Spleen (tissue), 11 donors: ENCODE measurements at regions not wholly inside any gene's neighbourhood (a gene's known extent, or its start where the extent isn't known, plus 50 kb on each side); places are given as distances from the start of the nearest gene placed in this dataset.

Experiments used
- DNase-seq: peaks from one replicate; pipeline ENCODE4 v3.0.0-alpha.2; 2020
- H3K27ac ChIP-seq, 8 donors: fragments of 200-600 bp; sonication (generic) in 7 of 8; 1 replicate in 4 of 8; 2 replicates in 4 of 8; pipeline versions ENCODE4 v1.5.0 to v1.8.0; 2016 to 2021; ENCODE audit warnings: inconsistent platforms in 4 of 8, mild to moderate bottlenecking in 4 of 8, moderate library complexity in 1 of 8
- H3K27me3 ChIP-seq, 7 donors: fragments of 200-600 bp; sonication (generic) in 6 of 7; replicated peaks in 1 of 7; 1 replicate in 4 of 7; 2 replicates in 3 of 7; pipeline versions ENCODE4 v1.5.0 to v1.8.0; 2016 to 2021; ENCODE audit warnings: inconsistent platforms in 3 of 7, mild to moderate bottlenecking in 1 of 7
- H3K36me3 ChIP-seq, 6 donors: fragments of 200-600 bp; sonication (generic) in 5 of 6; 1 replicate in 4 of 6; 2 replicates in 2 of 6; pipeline versions ENCODE4 v1.5.0 to v1.8.0; 2016 to 2021; ENCODE audit warnings: inconsistent platforms in 2 of 6
- H3K4me1 ChIP-seq, 6 donors: fragments of 200-600 bp; sonication (generic) in 5 of 6; 1 replicate in 3 of 6; 2 replicates in 3 of 6; pipeline versions ENCODE4 v1.5.0 to v1.8.0; 2016 to 2021; ENCODE audit warnings: inconsistent platforms in 3 of 6
- H3K4me3 ChIP-seq, 8 donors: fragments of 200-600 bp; sonication (generic) in 7 of 8; 1 replicate in 4 of 8; 2 replicates in 4 of 8; pipeline versions ENCODE4 v1.5.0 to v1.8.0; 2016 to 2021; ENCODE audit warnings: inconsistent platforms in 4 of 8, mild to moderate bottlenecking in 4 of 8, moderate library complexity in 2 of 8
- H3K9me3 ChIP-seq, 8 donors: fragments of 200-600 bp; sonication (generic) in 7 of 8; 1 replicate in 4 of 8; 2 replicates in 4 of 8; pipeline versions ENCODE4 v1.5.0 to v1.8.0; 2016 to 2021; ENCODE audit warnings: inconsistent platforms in 4 of 8
- POLR2A ChIP-seq, 3 donors: fragments of 450-650 bp; IDR thresholded peaks; one replicate each; pipeline ENCODE4 v1.5.1; 2017; ENCODE audit warnings: antibody characterized with exemption in 3 of 3, mild to moderate bottlenecking in 1 of 3
- POLR2AphosphoS5 ChIP-seq, 3 donors: sonication (generic); formaldehyde crosslinking; IDR thresholded peaks; one replicate each; pipeline ENCODE4 v1.5.1; 2017; ENCODE audit warnings: antibody characterized with exemption in 3 of 3
- WGBS, 5 donors: extraction: QIAGEN DNeasy Blood & Tissue Kit in 3 of 5; methylation state at CpG; one replicate each; pipeline versions ENCODE4 v1.1.5 to v1.1.7; 2013 to 2018; 5-methylcytosine and 5-hydroxymethylcytosine counted together
- intact Hi-C: fragments of 100-400 bp; cut with DNase I; formaldehyde crosslinking; loops from one replicate; pipeline ENCODE4 v1.15.0; 2023; ENCODE audit warnings: low total_unique reads
- TF ChIP-seq, protein P1 (sequence below), 11 experiments: fragments of 200-600 bp in 7 of 11; fragments of 450-650 bp in 4 of 11; sonication (generic) in 4 of 11; IDR thresholded peaks in 8 of 11; conservative IDR thresholded peaks in 3 of 11; 1 replicate in 7 of 11; 2 replicates in 4 of 11; pipeline versions ENCODE4 v1.4.0 to v1.8.0; 2016 to 2021; ENCODE audit warnings: antibody characterized with exemption in 11 of 11, inconsistent platforms in 4 of 11, mild to moderate bottlenecking in 1 of 11
- donor health status: healthy with polysubstance abuse.
- donor health status: DM: no; HTN: no; CAD: no; lungs with moderate emphysema.
- donor health status: DM: no; HTN: no; CAD: no.
- donor health status: Bipolar disorder and iron deficiency.
- donor health status: healthy.
- donor health status: DM: no; HTN: no; CAD: no.
- donor health status: DM: yes; HTN: yes; CAD: no.

DNA sequence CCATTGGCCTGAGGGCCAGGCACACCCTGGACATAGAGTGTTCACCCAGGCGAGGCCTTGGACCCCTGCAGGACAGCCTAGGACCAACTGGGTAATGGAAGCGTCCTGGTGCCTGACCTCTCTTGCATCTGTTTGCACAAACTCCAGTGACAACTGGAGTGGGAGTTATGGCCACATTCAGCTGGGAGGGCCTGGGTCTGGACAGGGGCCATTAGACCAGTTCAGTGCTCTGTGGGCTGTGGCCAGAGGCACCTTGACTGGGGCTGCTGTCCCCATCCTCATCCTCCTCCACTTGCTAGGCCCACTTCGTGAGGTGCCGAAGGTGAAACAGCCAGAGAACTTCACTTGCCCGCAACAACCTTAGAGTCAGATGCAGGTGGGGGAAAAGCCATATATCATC lies 372.7 kb upstream of the IRX1 start:
- DNase-seq, result no peak
- Histone ChIP-seq H3K27me3 (no peaks in the 10 kb centered on the region), H3K36me3 (no peaks in the 10 kb centered on the region), H3K9me3 (peaks cover 0 to 15% (median 0%) of the 10 kb centered on the region in 8 donors), H3K27ac (no peak overlapping the region), H3K4me3 (no peak overlapping the region), H3K4me1 (no peaks in the 10 kb centered on the region)
- intact Hi-C loops, result no loop called here
- 82 to 94% (median 91%) methylated on average over 3 to 5 of the region's 5 CpGs for WGBS, 5 donors
- TF ChIP-seq, protein P1, sequence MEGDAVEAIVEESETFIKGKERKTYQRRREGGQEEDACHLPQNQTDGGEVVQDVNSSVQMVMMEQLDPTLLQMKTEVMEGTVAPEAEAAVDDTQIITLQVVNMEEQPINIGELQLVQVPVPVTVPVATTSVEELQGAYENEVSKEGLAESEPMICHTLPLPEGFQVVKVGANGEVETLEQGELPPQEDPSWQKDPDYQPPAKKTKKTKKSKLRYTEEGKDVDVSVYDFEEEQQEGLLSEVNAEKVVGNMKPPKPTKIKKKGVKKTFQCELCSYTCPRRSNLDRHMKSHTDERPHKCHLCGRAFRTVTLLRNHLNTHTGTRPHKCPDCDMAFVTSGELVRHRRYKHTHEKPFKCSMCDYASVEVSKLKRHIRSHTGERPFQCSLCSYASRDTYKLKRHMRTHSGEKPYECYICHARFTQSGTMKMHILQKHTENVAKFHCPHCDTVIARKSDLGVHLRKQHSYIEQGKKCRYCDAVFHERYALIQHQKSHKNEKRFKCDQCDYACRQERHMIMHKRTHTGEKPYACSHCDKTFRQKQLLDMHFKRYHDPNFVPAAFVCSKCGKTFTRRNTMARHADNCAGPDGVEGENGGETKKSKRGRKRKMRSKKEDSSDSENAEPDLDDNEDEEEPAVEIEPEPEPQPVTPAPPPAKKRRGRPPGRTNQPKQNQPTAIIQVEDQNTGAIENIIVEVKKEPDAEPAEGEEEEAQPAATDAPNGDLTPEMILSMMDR (IDR thresholded peaks at IDR 0.05 in 8 of 11, conservative IDR thresholded peaks at IDR 0.05 in 3 of 11), result no peak

DNA sequence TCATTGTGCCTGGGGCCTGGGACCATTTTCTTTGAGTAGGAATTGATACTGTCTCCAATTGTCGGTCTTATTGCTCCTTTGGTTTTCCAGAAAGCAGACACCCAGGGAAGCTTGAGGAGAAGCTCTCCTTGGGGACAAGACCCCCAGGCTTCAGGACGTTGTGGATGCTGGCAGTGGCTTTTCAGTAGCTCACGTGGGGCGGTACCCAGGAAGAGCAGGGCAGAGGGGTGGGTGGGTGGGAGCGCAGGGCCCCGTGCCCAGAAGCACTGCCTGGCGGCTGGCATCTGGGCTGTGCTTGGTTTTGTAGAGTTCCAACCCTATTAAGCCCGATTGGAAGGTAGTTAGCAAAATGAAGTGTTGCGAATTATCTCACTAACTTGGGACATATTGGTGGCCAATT lies 374.2 kb upstream of the IRX1 start:
- H3K4me1 ChIP-seq, result no peaks in the 10 kb centered on the region
- intact Hi-C loops, result no loop called here
- H3K27ac ChIP-seq, result no peak overlapping the region
- no peaks in the 10 kb centered on the region for H3K36me3 ChIP-seq
- no peak for DNase-seq
- H3K27me3 ChIP-seq, result no peaks in the 10 kb centered on the region
- H3K4me3 ChIP-seq, result no peak overlapping the region
- peaks cover 0 to 15% (median 0%) of the 10 kb centered on the region in 8 donors for H3K9me3 ChIP-seq
- TF ChIP-seq POLR2A (IDR thresholded peaks at IDR 0.05) (no peak), POLR2AphosphoS5 (IDR thresholded peaks at IDR 0.05) (no peak)
- TF ChIP-seq, protein P1 (IDR thresholded peaks at IDR 0.05 in 8 of 11, conservative IDR thresholded peaks at IDR 0.05 in 3 of 11), result no peak
- 76 to 91% (median 85%) methylated on average over 9 of the region's 9 CpGs for WGBS, 5 donors

DNA sequence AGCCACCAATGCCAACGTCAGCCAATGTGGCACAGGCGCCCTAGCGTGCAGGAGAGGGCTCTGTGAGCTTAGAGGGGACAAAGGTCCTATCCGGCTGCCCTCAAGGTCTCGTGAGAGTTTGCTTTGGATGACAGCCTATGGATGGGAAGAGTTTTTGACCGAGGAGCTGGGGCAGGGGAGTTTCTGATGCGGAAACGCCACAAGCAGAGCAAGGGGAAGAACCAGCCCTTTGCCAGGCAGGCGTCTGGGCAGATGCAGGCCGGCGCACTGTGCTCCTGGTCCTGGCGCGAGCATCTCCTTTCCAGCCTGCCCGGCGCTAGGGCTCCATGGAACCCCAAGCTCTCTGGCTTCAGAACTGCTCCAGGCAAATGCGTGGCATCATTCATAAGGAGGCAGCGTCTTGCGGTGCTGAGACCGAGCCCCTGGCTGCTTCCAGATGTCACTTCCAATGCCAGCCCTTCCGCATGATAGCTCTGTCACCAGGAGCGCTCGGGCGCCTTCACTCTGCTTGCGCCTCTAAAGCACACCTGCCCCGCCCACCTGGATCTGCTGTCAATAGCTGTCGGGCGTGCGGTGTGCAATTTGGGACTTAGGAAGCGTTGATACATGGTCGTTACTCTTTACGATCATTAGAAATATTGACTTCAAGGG lies 374.9 kb upstream of the IRX1 start:
- intact Hi-C loops, result no loop called here

DNA sequence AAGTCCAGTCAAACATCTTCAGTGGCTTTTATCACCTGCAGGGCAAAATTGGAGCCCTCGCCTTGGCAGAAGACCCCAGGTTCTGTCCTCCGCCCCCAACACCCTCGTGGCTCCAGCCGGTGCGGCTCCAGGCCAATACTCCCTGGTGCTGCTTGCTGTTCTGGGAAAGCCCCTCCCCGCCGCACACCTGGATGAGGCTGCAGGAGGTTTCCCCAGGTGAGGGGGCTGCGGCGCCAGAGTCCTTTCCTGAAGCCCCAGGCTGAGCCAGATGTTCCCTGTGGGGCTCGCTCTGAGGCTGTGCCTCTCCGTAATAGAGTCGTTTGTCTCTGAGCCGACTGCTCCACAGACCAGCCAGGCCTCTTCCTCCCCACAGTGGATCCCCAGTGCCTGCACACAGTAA lies 375.4 kb upstream of the IRX1 start:
- TF ChIP-seq, protein P1 (IDR thresholded peaks at IDR 0.05 in 8 of 11, conservative IDR thresholded peaks at IDR 0.05 in 3 of 11), result no peak
- TF ChIP-seq POLR2AphosphoS5 (IDR thresholded peaks at IDR 0.05) (no peak), POLR2A (IDR thresholded peaks at IDR 0.05) (no peak)
- no peak for DNase-seq
- H3K27me3 ChIP-seq, result peaks cover 0 to under 1% (median 0%) of the 10 kb centered on the region in 7 donors
- H3K36me3 ChIP-seq, result no peaks in the 10 kb centered on the region
- 82 to 87% (median 86%) methylated on average over 9 to 13 of the region's 13 CpGs for WGBS, 5 donors
- H3K4me1 ChIP-seq, result no peaks in the 10 kb centered on the region
- H3K9me3 ChIP-seq, result peaks cover 0 to 15% (median 0%) of the 10 kb centered on the region in 8 donors
- H3K4me3 ChIP-seq, result no peak overlapping the region
- H3K27ac ChIP-seq, result no peak overlapping the region
- intact Hi-C loops, result no loop called here

More for the DNA sequence above, 374.9 kb upstream of the IRX1 start:
- Histone ChIP-seq H3K27ac (no peak overlapping the region), H3K36me3 (no peaks in the 10 kb centered on the region), H3K9me3 (peaks cover 0 to 15% (median 0%) of the 10 kb centered on the region in 8 donors), H3K4me1 (no peaks in the 10 kb centered on the region), H3K27me3 (no peaks in the 10 kb centered on the region), H3K4me3 (no peak overlapping the region)
- TF ChIP-seq POLR2AphosphoS5 (IDR thresholded peaks at IDR 0.05) (no peak), POLR2A (IDR thresholded peaks at IDR 0.05) (no peak)
- TF ChIP-seq, protein P1 (IDR thresholded peaks at IDR 0.05 in 8 of 11, conservative IDR thresholded peaks at IDR 0.05 in 3 of 11), result no peak
- DNase-seq, result peak; percentile 64
- 85 to 92% (median 89%) methylated on average over 19 to 31 of the region's 31 CpGs for WGBS, 5 donors
